OCI-LY1 (cell line): ENCODE measurements at regions not wholly inside any gene's neighbourhood (a gene's known extent, or its start where the extent isn't known, plus 50 kb on each side); places are given as distances from the start of the nearest gene placed in this dataset.

ENCODE experiments used
- H2AFZ ChIP-seq: fragments of 200-600 bp; sonication (generic), shearing (Covaris generic); 2 replicates; pipeline ENCODE4 v1.6.0; 2014; ENCODE audit warnings: antibody characterized with exemption, mild to moderate bottlenecking, low read length
- H3F3A ChIP-seq: fragments of 200-600 bp; sonication (generic), shearing (Covaris generic); 2 replicates; pipeline ENCODE4 v1.6.0; 2014; ENCODE audit warnings: mild to moderate bottlenecking, antibody characterized with exemption, low read length, moderate library complexity; ENCODE audit not compliant: insufficient read depth
- H3K27ac ChIP-seq: fragments of 200-600 bp; sonication (generic); 2 replicates; pipeline ENCODE4 v1.5.1; 2014; ENCODE audit warnings: low read length, mixed run types, mild to moderate bottlenecking, low read depth; ENCODE audit not compliant: poor library complexity, severe bottlenecking
- H3K27me3 ChIP-seq: fragments of 200-600 bp; sonication (generic); 2 replicates; pipeline ENCODE4 v1.6.0; 2014; ENCODE audit warnings: antibody characterized with exemption, mild to moderate bottlenecking, low read length, moderate library complexity; ENCODE audit not compliant: insufficient read depth
- H3K36me3 ChIP-seq: fragments of 200-600 bp; sonication (generic); 2 replicates; pipeline ENCODE4 v1.6.1; 2014; ENCODE audit warnings: mild to moderate bottlenecking, antibody characterized with exemption, low read length, moderate library complexity, mixed read lengths; ENCODE audit not compliant: insufficient read depth
- H3K4me1 ChIP-seq: fragments of 200-600 bp; sonication (generic); 2 replicates; pipeline ENCODE4 v1.5.1; 2014; ENCODE audit warnings: mild to moderate bottlenecking, low read length, moderate library complexity; ENCODE audit not compliant: insufficient read depth, severe bottlenecking
- H3K4me2 ChIP-seq: fragments of 200-600 bp; sonication (generic), shearing (Covaris generic); 2 replicates; pipeline ENCODE4 v1.6.1; 2014; ENCODE audit warnings: low read length
- H3K4me3 ChIP-seq: fragments of 200-600 bp; sonication (generic); 2 replicates; pipeline ENCODE4 v1.5.1; 2014; ENCODE audit warnings: low read length, low read depth, mild to moderate bottlenecking, mixed read lengths; ENCODE audit not compliant: poor library complexity, severe bottlenecking
- H3K79me2 ChIP-seq: fragments of 200-600 bp; shearing (Covaris generic); 2 replicates; pipeline ENCODE4 v1.6.1; 2016; ENCODE audit warnings: mixed run types, low read length, mixed read lengths; ENCODE audit not compliant: insufficient read depth
- H3K9ac ChIP-seq: fragments of 200-600 bp; sonication (generic), shearing (Covaris generic); 2 replicates; pipeline ENCODE4 v1.6.1; 2014; ENCODE audit warnings: mild to moderate bottlenecking, low read length, mixed read lengths
- H3K9me2 ChIP-seq: fragments of 200-600 bp; sonication (generic), shearing (Covaris generic); 2 replicates; pipeline ENCODE4 v1.6.1; 2014; ENCODE audit warnings: low read depth, mild to moderate bottlenecking, low read length, mixed read lengths
- H3K9me3 ChIP-seq: fragments of 200-600 bp; shearing (Covaris generic); 2 replicates; pipeline ENCODE4 v1.6.1; 2014; ENCODE audit warnings: low read length, mixed read lengths
- H4K20me1 ChIP-seq: fragments of 200-600 bp; sonication (generic), shearing (Covaris generic); 2 replicates; pipeline ENCODE4 v1.6.0; 2016; ENCODE audit warnings: mild to moderate bottlenecking, low read length; ENCODE audit not compliant: insufficient read depth
- CTCF ChIP-seq: fragments of 200-600 bp; sonication (generic), shearing (Covaris generic); IDR thresholded peaks from 2 replicates; pipeline ENCODE4 v1.5.1; 2017; ENCODE audit warnings: mild to moderate bottlenecking, antibody characterized with exemption, low read length, moderate library complexity, mixed read lengths
- EZH2 ChIP-seq: fragments of 200-600 bp; sonication (generic), shearing (Covaris generic); IDR thresholded peaks from 2 replicates; pipeline ENCODE4 v1.8.0; 2017; ENCODE audit warnings: borderline replicate concordance, mixed run types, mild to moderate bottlenecking, antibody characterized with exemption, low read length, moderate library complexity, mixed read lengths

GRCh38 chr11:29900382-29900781, 116.4 kb downstream of the KCNA4 start:
- H3K9me3 ChIP-seq = no peaks in the 10 kb centered on the region
- no peak overlapping the region for H3K9ac ChIP-seq
- no peaks in the 10 kb centered on the region for H3K79me2 ChIP-seq
- H3K4me1 ChIP-seq = no peaks in the 10 kb centered on the region
- no peaks in the 10 kb centered on the region for H3K9me2 ChIP-seq
- H3K4me2 ChIP-seq = no peak overlapping the region
- H3K36me3 ChIP-seq = no peaks in the 10 kb centered on the region
- no peaks in the 10 kb centered on the region for H3F3A ChIP-seq
- TF ChIP-seq CTCF (no peak), EZH2 (no peak)
- no peaks in the 10 kb centered on the region for H4K20me1 ChIP-seq
- no peak overlapping the region for H3K4me3 ChIP-seq
- no peak overlapping the region for H2AFZ ChIP-seq
- no peak overlapping the region for H3K27ac ChIP-seq
- H3K27me3 ChIP-seq = no peaks in the 10 kb centered on the region

GRCh38 chr11:29879560-29879959, 137.3 kb downstream of the KCNA4 start:
- no peak overlapping the region for H2AFZ ChIP-seq
- H3K27me3 ChIP-seq = no peaks in the 10 kb centered on the region
- H3K9me3 ChIP-seq = 0 out of 2 replicates have a peak, but pooled peaks cover 7% of the 10 kb centered on the region
- H4K20me1 ChIP-seq = no peaks in the 10 kb centered on the region
- H3K4me3 ChIP-seq = no peak overlapping the region
- H3F3A ChIP-seq = no peaks in the 10 kb centered on the region
- TF ChIP-seq EZH2 = no peak
- H3K79me2 ChIP-seq = no peaks in the 10 kb centered on the region
- H3K4me1 ChIP-seq = no peaks in the 10 kb centered on the region
- H3K9me2 ChIP-seq = no peaks in the 10 kb centered on the region
- no peak overlapping the region for H3K9ac ChIP-seq
- no peak overlapping the region for H3K27ac ChIP-seq
- no peak overlapping the region for H3K4me2 ChIP-seq
- H3K36me3 ChIP-seq = no peaks in the 10 kb centered on the region

- Histone ChIP-seq H3K4me1 (no peaks in the 10 kb centered on the region), H3F3A (no peaks in the 10 kb centered on the region), H3K9me3 (no peaks in the 10 kb centered on the region), H3K27me3 (no peaks in the 10 kb centered on the region), H3K4me2 (no peak overlapping the region), H3K27ac (no peak overlapping the region), H3K36me3 (no peaks in the 10 kb centered on the region), H3K9ac (no peak overlapping the region), H3K9me2 (no peaks in the 10 kb centered on the region), H3K4me3 (no peak overlapping the region), H3K79me2 (no peaks in the 10 kb centered on the region), H2AFZ (no peak overlapping the region), H4K20me1 (no peaks in the 10 kb centered on the region)
- no peak for TF ChIP-seq CTCF
- no peak for TF ChIP-seq EZH2
Observed at GRCh38 chr11:29876192-29876591, 140.6 kb downstream of the KCNA4 start.

- Histone ChIP-seq H3K27ac (no peak overlapping the region), H3K79me2 (no peaks in the 10 kb centered on the region), H3K9me2 (no peaks in the 10 kb centered on the region), H3K36me3 (no peaks in the 10 kb centered on the region), H3K4me1 (no peaks in the 10 kb centered on the region), H3K4me2 (no peak overlapping the region), H3K9ac (no peak overlapping the region), H3K27me3 (no peaks in the 10 kb centered on the region), H3K9me3 (no peaks in the 10 kb centered on the region; the same call in 1 of the 2 replicates), H2AFZ (no peak overlapping the region), H3K4me3 (no peak overlapping the region), H3F3A (no peaks in the 10 kb centered on the region), H4K20me1 (no peaks in the 10 kb centered on the region)
- no peak for TF ChIP-seq EZH2
- TF ChIP-seq CTCF = no peak
Observed at GRCh38 chr11:29847219-29847618, 169.6 kb downstream of the KCNA4 start.
